H1 (cell line): ENCODE measurements at regions not wholly inside any gene's neighbourhood (a gene's known extent, or its start where the extent isn't known, plus 50 kb on each side); places are given as distances from the start of the nearest gene placed in this dataset.

Experiments
- CTCF ChIA-PET: fragments of 300-600 bp; sonication (Branson Sonifier 250); formaldehyde crosslinking; loops from one replicate; lab custom pipeline; 2021; ENCODE audit not compliant: partially characterized antibody; lab: Charles Lee
- POLR2A ChIA-PET: fragments of 300-600 bp; sonication (Branson Sonifier 250); formaldehyde crosslinking; loops from one replicate; lab custom pipeline; 2021; ENCODE audit warnings: inconsistent platforms; ENCODE audit not compliant: partially characterized antibody; lab: Charles Lee
- DNase-seq, 2 experiments: peaks; one replicate each; pipeline versions ENCODE4 v3.0.0 to v3.0.0-alpha.2; 2010 to 2022; ENCODE audit warnings: low spot score in 2 of 2, low read depth in 1 of 2, mixed read lengths in 1 of 2
- FAIRE-seq: peaks from 2 replicates; lab custom pipeline; 2011; peaks lifted over from hg19 to GRCh38; lab: Jason Lieb, UNC
- H2AFZ ChIP-seq: 2 replicates; pipeline ENCODE4 v1.8.1; 2012; ENCODE audit warnings: low read length, inconsistent platforms
- H2AK5ac ChIP-seq: 2 replicates; pipeline ENCODE4 v1.6.1; 2013; ENCODE audit warnings: low read depth, low read length
- H2BK120ac ChIP-seq: replicated peaks from 2 replicates; pipeline ENCODE3; 2013; ENCODE audit warnings: low read depth, low read length, inconsistent platforms
- H2BK12ac ChIP-seq: 2 replicates; pipeline ENCODE4 v1.6.1; 2013; ENCODE audit warnings: low read depth, low read length
- H2BK15ac ChIP-seq: 2 replicates; pipeline ENCODE4 v1.6.1; 2013; ENCODE audit warnings: low read length
- H2BK20ac ChIP-seq: 2 replicates; pipeline ENCODE4 v1.6.1; 2013; ENCODE audit warnings: low read length
- H2BK5ac ChIP-seq: 2 replicates; pipeline ENCODE4 v1.6.1; 2013; ENCODE audit warnings: low read depth, low read length
- H3K14ac ChIP-seq: 2 replicates; pipeline ENCODE4 v1.6.1; 2013; ENCODE audit warnings: inconsistent platforms; ENCODE audit not compliant: insufficient read length
- H3K18ac ChIP-seq: 2 replicates; pipeline ENCODE4 v1.6.1; 2013; ENCODE audit warnings: low read length; ENCODE audit errors: extremely low read depth
- H3K23ac ChIP-seq: 2 replicates; pipeline ENCODE4 v1.6.1; 2013; ENCODE audit warnings: inconsistent platforms; ENCODE audit not compliant: insufficient read length
- H3K23me2 ChIP-seq: 2 replicates; pipeline ENCODE4 v1.6.1; 2013; ENCODE audit warnings: low read depth, low read length
- H3K27ac ChIP-seq: 2 replicates; pipeline ENCODE4 v1.6.1; 2011; ENCODE audit warnings: low read depth, low read length, inconsistent platforms
- H3K27me3 ChIP-seq, 4 experiments: replicated peaks in 1 of 4; 1 replicate in 1 of 4; 2 replicates in 3 of 4; pipeline versions ENCODE4 v1.6.1 to v1.8.1; 2011 to 2013; ENCODE audit warnings: low read length in 3 of 4, mild to moderate bottlenecking in 3 of 4, inconsistent platforms in 2 of 4, mixed read lengths in 2 of 4, moderate library complexity in 1 of 4; ENCODE audit not compliant: control insufficient read depth in 3 of 4, insufficient read depth in 3 of 4; ENCODE audit errors: extremely low read depth in 1 of 4
- H3K36me3 ChIP-seq, 4 experiments: 2 replicates each; pipeline versions ENCODE4 v1.6.1 to v1.8.1; 2011 to 2013; ENCODE audit warnings: mild to moderate bottlenecking in 4 of 4, low read length in 3 of 4, moderate library complexity in 2 of 4, control low read depth in 1 of 4, inconsistent platforms in 1 of 4; ENCODE audit not compliant: insufficient read depth in 4 of 4, control insufficient read depth in 2 of 4
- H3K4ac ChIP-seq: replicated peaks from 2 replicates; pipeline ENCODE3; 2013; ENCODE audit warnings: low read length, low read depth, mixed read lengths, inconsistent platforms; ENCODE audit not compliant: insufficient read length
- H3K4me1 ChIP-seq, 4 experiments: replicated peaks in 1 of 4; 1 replicate in 1 of 4; 2 replicates in 3 of 4; pipeline versions ENCODE4 v1.6.1 to v1.8.1; 2011 to 2013; ENCODE audit warnings: low read length in 3 of 4, inconsistent platforms in 2 of 4, mixed read lengths in 1 of 4; ENCODE audit not compliant: insufficient read depth in 4 of 4, control insufficient read depth in 3 of 4
- H3K4me2 ChIP-seq, 2 experiments: 2 replicates each; pipeline versions ENCODE4 v1.6.1 to v1.8.1; 2011 to 2013; ENCODE audit warnings: low read depth in 2 of 2, low read length in 2 of 2, control low read depth in 1 of 2, inconsistent platforms in 1 of 2, mild to moderate bottlenecking in 1 of 2; ENCODE audit not compliant: insufficient read depth in 1 of 2
- H3K4me3 ChIP-seq, 4 experiments: fragments of 200-600, 300-600 bp in 1 of 4; sonication (generic), shearing (Covaris generic), sonication (Bioruptor Twin) in 1 of 4; 2 replicates each; pipeline versions ENCODE4 v1.5.1 to v1.8.1; 2011 to 2016; ENCODE audit warnings: low read length in 4 of 4, low read depth in 3 of 4, control low read depth in 2 of 4, inconsistent platforms in 2 of 4, mild to moderate bottlenecking in 2 of 4, mixed read lengths in 1 of 4, moderate library complexity in 1 of 4; ENCODE audit not compliant: insufficient read depth in 2 of 4; ENCODE audit errors: extremely low read depth in 1 of 4
- H3K56ac ChIP-seq: replicated peaks from 2 replicates; pipeline ENCODE3; 2013; ENCODE audit warnings: low read depth, mild to moderate bottlenecking, mixed read lengths, low read length, inconsistent platforms; ENCODE audit not compliant: insufficient read length
- H3K79me1 ChIP-seq: 2 replicates; pipeline ENCODE4 v1.6.1; 2013; ENCODE audit warnings: low read depth, low read length, control low read depth
- H3K79me2 ChIP-seq, 2 experiments: 2 replicates each; pipeline versions ENCODE4 v1.6.1 to v1.8.1; 2012 to 2013; ENCODE audit warnings: low read length in 2 of 2, mild to moderate bottlenecking in 2 of 2, inconsistent platforms in 1 of 2; ENCODE audit not compliant: insufficient read depth in 2 of 2, control insufficient read depth in 1 of 2
- H3K9ac ChIP-seq, 4 experiments: replicated peaks in 1 of 4; 1 replicate in 1 of 4; 2 replicates in 3 of 4; pipeline versions ENCODE4 v1.6.1 to v1.8.1; 2011 to 2013; ENCODE audit warnings: low read depth in 3 of 4, low read length in 3 of 4, control low read depth in 2 of 4, mild to moderate bottlenecking in 2 of 4, moderate library complexity in 2 of 4, inconsistent platforms in 1 of 4; ENCODE audit errors: extremely low read depth in 1 of 4
- H3K9me3 ChIP-seq, 2 experiments: 2 replicates each; pipeline versions ENCODE4 v1.6.1 to v1.8.1; 2012 to 2013; ENCODE audit warnings: mild to moderate bottlenecking in 2 of 2, moderate library complexity in 2 of 2, control low read depth in 1 of 2, inconsistent platforms in 1 of 2, low read depth in 1 of 2, low read length in 1 of 2, mixed read lengths in 1 of 2; ENCODE audit not compliant: insufficient read depth in 2 of 2
- H4K20me1 ChIP-seq, 2 experiments: replicated peaks in 1 of 2; 2 replicates each; pipeline versions ENCODE3 to v1.8.1; 2011 to 2013; ENCODE audit warnings: inconsistent platforms in 2 of 2, low read length in 2 of 2, mild to moderate bottlenecking in 1 of 2; ENCODE audit not compliant: insufficient read depth in 2 of 2, control insufficient read depth in 1 of 2
- H4K5ac ChIP-seq: 2 replicates; pipeline ENCODE4 v1.6.1; 2013; ENCODE audit warnings: low read length, low read depth, mixed read lengths, inconsistent platforms; ENCODE audit not compliant: insufficient read length
- H4K8ac ChIP-seq: 2 replicates; pipeline ENCODE4 v1.8.0; 2013; ENCODE audit warnings: mild to moderate bottlenecking, moderate library complexity, low read length, inconsistent platforms; ENCODE audit not compliant: insufficient read depth; ENCODE audit errors: extremely low read depth
- H4K91ac ChIP-seq: replicated peaks from 2 replicates; pipeline ENCODE3; 2013; ENCODE audit warnings: low read length, mixed read lengths, inconsistent platforms; ENCODE audit not compliant: insufficient read length
- BACH1 ChIP-seq: IDR thresholded peaks from 2 replicates; pipeline ENCODE4 v1.6.1; 2012; ENCODE audit warnings: low read length, improper control_type of control experiment
- CBX8 ChIP-seq: fragments of 300-800, 300-1000 bp; sonication (generic); IDR thresholded peaks from 2 replicates; pipeline ENCODE4 v1.7.1; 2016; ENCODE audit warnings: low read depth, low read length, borderline replicate concordance
- CHD1 ChIP-seq: IDR thresholded peaks from 2 replicates; pipeline ENCODE4 v1.6.1; 2012; ENCODE audit warnings: low read depth, low read length, improper control_type of control experiment
- RFX5 ChIP-seq: IDR thresholded peaks from 2 replicates; pipeline ENCODE4 v1.6.1; 2011; ENCODE audit warnings: low read depth, low read length, improper control_type of control experiment, borderline replicate concordance
- RXRA ChIP-seq: IDR thresholded peaks from 2 replicates; pipeline ENCODE4 v1.6.1; 2011; ENCODE audit warnings: low read depth, mild to moderate bottlenecking, low read length, moderate library complexity; ENCODE audit not compliant: insufficient read depth
- WGBS, 2 experiments: shearing (Covaris generic) in 1 of 2; methylation state at CpG; one replicate each; pipeline versions ENCODE4 v1.1.6 to v1.1.7; 2013 to 2015; ENCODE audit warnings: low lambda C conversion rate in 2 of 2, mixed read lengths in 2 of 2, inconsistent platforms in 1 of 2, low coverage in 1 of 2, missing lambda C conversion rate in 1 of 2; ENCODE audit not compliant: insufficient replicate concordance in 2 of 2, insufficient coverage in 1 of 2, insufficient read length in 1 of 2; ENCODE audit errors: extremely low coverage in 1 of 2, missing lambda C conversion rate in 1 of 2; 5-methylcytosine and 5-hydroxymethylcytosine counted together

DNA sequence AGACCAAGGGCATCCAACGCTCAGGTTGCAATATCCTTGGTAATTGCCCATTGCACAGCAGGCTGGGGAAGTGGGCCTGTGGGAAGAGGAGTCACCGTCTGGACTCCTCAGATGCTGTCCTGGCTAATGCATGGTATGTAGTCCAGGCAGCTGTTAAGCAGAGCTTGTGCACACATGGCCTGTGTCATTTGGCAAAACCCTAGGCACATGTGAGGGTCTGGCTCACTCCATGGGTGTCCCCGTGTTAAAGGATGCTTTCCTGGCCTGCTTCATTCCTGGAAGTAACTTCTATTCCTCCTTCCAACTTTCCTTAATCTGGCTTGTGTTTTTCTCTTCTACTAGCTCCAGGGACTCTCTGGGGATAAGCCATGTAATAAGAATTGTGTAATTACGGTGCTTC lies 378.0 kb upstream of the CA10 start:
- no peak overlapping the region for H3K4ac ChIP-seq
- no peak for TF ChIP-seq RXRA
- TF ChIP-seq CBX8: no peak
- no peak for TF ChIP-seq CHD1
- no peak for TF ChIP-seq RFX5
- no peak for TF ChIP-seq BACH1

More for the DNA sequence above, 378.0 kb upstream of the CA10 start:
- Histone ChIP-seq H3K79me2 (no peaks in the 10 kb centered on the region), H3K36me3 (no peaks in the 10 kb centered on the region), H2AFZ (no peak overlapping the region), H2AK5ac (no peak overlapping the region), H3K56ac (no peak overlapping the region), H3K9me3 (no peaks in the 10 kb centered on the region), H3K14ac (no peak overlapping the region), H3K23me2 (no peaks in the 10 kb centered on the region), H2BK5ac (no peak overlapping the region), H4K20me1 (no peaks in the 10 kb centered on the region), H3K4me2 (no peak overlapping the region), H3K27ac (no peak overlapping the region), H3K23ac (no peak overlapping the region), H2BK12ac (no peak overlapping the region), H3K27me3 (no peaks in the 10 kb centered on the region), H2BK15ac (no peak overlapping the region), H2BK120ac (no peak overlapping the region), H3K18ac (no peak overlapping the region), H4K8ac (no peak overlapping the region), H4K91ac (no peak overlapping the region), H3K9ac (no peak overlapping the region), H3K79me1 (no peaks in the 10 kb centered on the region), H3K4me3 (no peak overlapping the region), H3K4me1 (no peaks in the 10 kb centered on the region), H4K5ac (no peak overlapping the region), H2BK20ac (no peak overlapping the region)
- POLR2A ChIA-PET: no interaction called here
- FAIRE-seq (no peak), DNase-seq (no peak)
- WGBS, 2 experiments: 94% methylated on average over 4 of the region's 4 CpGs; no CpG with 5 or more reads in 1 of the 2 experiments
- CTCF ChIA-PET: no interaction called here
